ENCODE measurements at regions not wholly inside any gene's neighbourhood (a gene's known extent, or its start where the extent isn't known, plus 50 kb on each side); places are given as distances from the start of the nearest gene placed in this dataset.

- no peaks in the 10 kb centered on the region for H3K4me1 ChIP-seq (ENCODE audit: control insufficient read depth, insufficient read depth, low read length)
- H3K27me3 ChIP-seq (ENCODE audit: control insufficient read depth, insufficient read depth, low read length) = no peaks in the 10 kb centered on the region
- H3K4me3 ChIP-seq (ENCODE audit: low read length) = no peak overlapping the region
- no peaks in the 10 kb centered on the region for H3K9me3 ChIP-seq (ENCODE audit: control insufficient read depth, low read length)
- no peak overlapping the region for H3K9ac ChIP-seq (ENCODE audit: low read length)
- H3K36me3 ChIP-seq (ENCODE audit: control insufficient read depth, insufficient read depth, low read length) = no peaks in the 10 kb centered on the region
Measured at GRCh38 chr3:104396974-104397669, 969.6 kb upstream of the ALCAM start.

GRCh38 chr3:104397713-104398112 lies 969.0 kb upstream of the ALCAM start:
- Histone ChIP-seq H3K4me1 (ENCODE audit: control insufficient read depth, insufficient read depth, low read length) (no peaks in the 10 kb centered on the region), H3K4me3 (ENCODE audit: low read length) (no peak overlapping the region), H3K9ac (ENCODE audit: low read length) (no peak overlapping the region), H3K27me3 (ENCODE audit: control insufficient read depth, insufficient read depth, low read length) (no peaks in the 10 kb centered on the region), H3K36me3 (ENCODE audit: control insufficient read depth, insufficient read depth, low read length) (no peaks in the 10 kb centered on the region), H3K9me3 (ENCODE audit: control insufficient read depth, low read length) (no peaks in the 10 kb centered on the region)

- Histone ChIP-seq H3K36me3 (ENCODE audit: control insufficient read depth, insufficient read depth, low read length) (no peaks in the 10 kb centered on the region), H3K9me3 (ENCODE audit: control insufficient read depth, low read length) (no peaks in the 10 kb centered on the region), H3K4me3 (ENCODE audit: low read length) (no peak overlapping the region), H3K27me3 (ENCODE audit: control insufficient read depth, insufficient read depth, low read length) (no peaks in the 10 kb centered on the region), H3K4me1 (ENCODE audit: control insufficient read depth, insufficient read depth, low read length) (no peaks in the 10 kb centered on the region), H3K9ac (ENCODE audit: low read length) (no peak overlapping the region)
Measured at GRCh38 chr3:104402902-104403301, 963.8 kb upstream of the ALCAM start.

GRCh38 chr3:104411757-104412156 lies 955.0 kb upstream of the ALCAM start:
- H3K9ac ChIP-seq (ENCODE audit: low read length) = no peak overlapping the region
- H3K4me3 ChIP-seq (ENCODE audit: low read length) = no peak overlapping the region
- H3K27me3 ChIP-seq (ENCODE audit: control insufficient read depth, insufficient read depth, low read length) = no peaks in the 10 kb centered on the region
- no peaks in the 10 kb centered on the region for H3K4me1 ChIP-seq (ENCODE audit: control insufficient read depth, insufficient read depth, low read length)
- H3K36me3 ChIP-seq (ENCODE audit: control insufficient read depth, insufficient read depth, low read length) = no peaks in the 10 kb centered on the region
- no peaks in the 10 kb centered on the region for H3K9me3 ChIP-seq (ENCODE audit: control insufficient read depth, low read length)

- H3K4me1 ChIP-seq (ENCODE audit: control insufficient read depth, insufficient read depth, low read length) = no peaks in the 10 kb centered on the region
Measured at GRCh38 chr3:104412608-104413580, 953.8 kb upstream of the ALCAM start.

GRCh38 chr3:104428337-104428925 lies 938.3 kb upstream of the ALCAM start:
- Histone ChIP-seq H3K36me3 (ENCODE audit: control insufficient read depth, insufficient read depth, low read length) (no peaks in the 10 kb centered on the region), H3K9me3 (ENCODE audit: control insufficient read depth, low read length) (no peaks in the 10 kb centered on the region), H3K9ac (ENCODE audit: low read length) (no peak overlapping the region), H3K27me3 (ENCODE audit: control insufficient read depth, insufficient read depth, low read length) (no peaks in the 10 kb centered on the region), H3K4me3 (ENCODE audit: low read length) (no peak overlapping the region), H3K4me1 (ENCODE audit: control insufficient read depth, insufficient read depth, low read length) (no peaks in the 10 kb centered on the region)

More at GRCh38 chr3:104412608-104413580, 953.8 kb upstream of the ALCAM start:
- no peaks in the 10 kb centered on the region for H3K36me3 ChIP-seq (ENCODE audit: control insufficient read depth, insufficient read depth, low read length)
- H3K9ac ChIP-seq (ENCODE audit: low read length) = no peak overlapping the region
- H3K27me3 ChIP-seq (ENCODE audit: control insufficient read depth, insufficient read depth, low read length) = no peaks in the 10 kb centered on the region
- no peaks in the 10 kb centered on the region for H3K9me3 ChIP-seq (ENCODE audit: control insufficient read depth, low read length)
- no peak overlapping the region for H3K4me3 ChIP-seq (ENCODE audit: low read length)

- Histone ChIP-seq H3K36me3 (ENCODE audit: control insufficient read depth, insufficient read depth, low read length) (no peaks in the 10 kb centered on the region), H3K4me3 (ENCODE audit: low read length) (no peak overlapping the region), H3K27me3 (ENCODE audit: control insufficient read depth, insufficient read depth, low read length) (no peaks in the 10 kb centered on the region), H3K4me1 (ENCODE audit: control insufficient read depth, insufficient read depth, low read length) (no peaks in the 10 kb centered on the region), H3K9ac (ENCODE audit: low read length) (no peak overlapping the region), H3K9me3 (ENCODE audit: control insufficient read depth, low read length) (no peaks in the 10 kb centered on the region)
Measured at GRCh38 chr3:104429727-104430126, 937.0 kb upstream of the ALCAM start.

- Histone ChIP-seq H3K4me1 (ENCODE audit: control insufficient read depth, insufficient read depth, low read length) (no peaks in the 10 kb centered on the region), H3K9ac (ENCODE audit: low read length) (no peak overlapping the region), H3K4me3 (ENCODE audit: low read length) (no peak overlapping the region), H3K27me3 (ENCODE audit: control insufficient read depth, insufficient read depth, low read length) (no peaks in the 10 kb centered on the region), H3K36me3 (ENCODE audit: control insufficient read depth, insufficient read depth, low read length) (no peaks in the 10 kb centered on the region), H3K9me3 (ENCODE audit: control insufficient read depth, low read length) (no peaks in the 10 kb centered on the region)
Measured at GRCh38 chr3:104436506-104436905, 930.2 kb upstream of the ALCAM start.

GRCh38 chr3:104437131-104437750 lies 929.5 kb upstream of the ALCAM start:
- Histone ChIP-seq H3K36me3 (ENCODE audit: control insufficient read depth, insufficient read depth, low read length) (no peaks in the 10 kb centered on the region), H3K9me3 (ENCODE audit: control insufficient read depth, low read length) (no peaks in the 10 kb centered on the region), H3K4me3 (ENCODE audit: low read length) (no peak overlapping the region), H3K4me1 (ENCODE audit: control insufficient read depth, insufficient read depth, low read length) (no peaks in the 10 kb centered on the region), H3K27me3 (ENCODE audit: control insufficient read depth, insufficient read depth, low read length) (no peaks in the 10 kb centered on the region), H3K9ac (ENCODE audit: low read length) (no peak overlapping the region)

GRCh38 chr3:104437891-104438290 lies 928.8 kb upstream of the ALCAM start:
- no peaks in the 10 kb centered on the region for H3K27me3 ChIP-seq (ENCODE audit: control insufficient read depth, insufficient read depth, low read length)
- no peak overlapping the region for H3K9ac ChIP-seq (ENCODE audit: low read length)
- no peaks in the 10 kb centered on the region for H3K9me3 ChIP-seq (ENCODE audit: control insufficient read depth, low read length)
- no peaks in the 10 kb centered on the region for H3K4me1 ChIP-seq (ENCODE audit: control insufficient read depth, insufficient read depth, low read length)
- H3K4me3 ChIP-seq (ENCODE audit: low read length) = no peak overlapping the region
- no peaks in the 10 kb centered on the region for H3K36me3 ChIP-seq (ENCODE audit: control insufficient read depth, insufficient read depth, low read length)

GRCh38 chr3:104438706-104439105 lies 928.0 kb upstream of the ALCAM start:
- no peaks in the 10 kb centered on the region for H3K9me3 ChIP-seq (ENCODE audit: control insufficient read depth, low read length)
- H3K9ac ChIP-seq (ENCODE audit: low read length) = no peak overlapping the region
- H3K27me3 ChIP-seq (ENCODE audit: control insufficient read depth, insufficient read depth, low read length) = no peaks in the 10 kb centered on the region
- H3K4me3 ChIP-seq (ENCODE audit: low read length) = no peak overlapping the region
- H3K4me1 ChIP-seq (ENCODE audit: control insufficient read depth, insufficient read depth, low read length) = no peaks in the 10 kb centered on the region
- no peaks in the 10 kb centered on the region for H3K36me3 ChIP-seq (ENCODE audit: control insufficient read depth, insufficient read depth, low read length)
